DMS 273 (cell line): ENCODE measurements at regions not wholly inside any gene's neighbourhood (a gene's known extent, or its start where the extent isn't known, plus 50 kb on each side); places are given as distances from the start of the nearest gene placed in this dataset.
"Not testable (repeated sequence)": the region's sequence is repeated elsewhere in the genome, so short reads cannot be mapped to it uniquely, and the experiment has no call there.

Experiments
- DNase-seq: peaks from one replicate; lab custom pipeline; 2025; ENCODE audit not compliant: unreplicated experiment; lab: John Stamatoyannopoulos, UW

DNA sequence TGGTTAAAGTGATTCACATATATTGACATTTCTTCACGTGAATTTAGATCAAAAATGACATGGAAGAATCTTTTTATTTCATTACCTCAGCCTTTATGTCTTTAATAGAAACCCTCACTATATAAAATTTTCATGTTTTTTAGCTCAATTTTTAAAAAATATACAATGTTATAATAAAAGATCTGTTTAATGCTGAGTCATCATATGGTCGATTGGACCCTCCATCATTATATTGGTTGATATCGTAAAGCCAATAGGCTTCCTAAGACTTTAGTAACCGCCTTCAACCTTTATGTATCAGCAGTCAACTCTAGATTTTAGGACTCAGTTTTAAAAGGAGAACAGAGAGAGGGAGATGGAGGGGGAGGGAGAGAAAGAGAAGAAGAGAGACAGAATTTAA lies 162.3 kb upstream of the FERD3L start:
- DNase-seq = no peak

GRCh38 chr7:19305698-19306097 lies 160.5 kb upstream of the FERD3L start:
- DNase-seq = no peak

DNA sequence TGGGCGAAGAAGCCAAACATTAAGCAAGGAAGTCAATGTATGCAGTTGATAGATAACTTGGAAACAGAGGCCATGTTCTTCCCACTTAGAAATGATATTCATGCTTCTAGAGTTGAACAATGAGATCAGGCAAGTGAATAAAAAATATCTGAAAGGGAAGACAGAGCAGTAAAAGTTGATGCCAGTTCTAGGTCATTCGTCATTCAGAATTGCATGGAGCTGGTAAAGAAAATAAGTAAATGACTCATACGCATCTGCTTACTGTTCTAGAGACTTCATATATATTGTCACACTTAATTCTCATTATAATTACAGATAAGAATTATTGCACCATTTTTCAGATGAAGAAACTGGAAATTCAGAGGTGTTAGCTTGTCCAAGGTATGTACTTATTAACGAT lies 158.9 kb upstream of the FERD3L start:
- no peak for DNase-seq

DNA sequence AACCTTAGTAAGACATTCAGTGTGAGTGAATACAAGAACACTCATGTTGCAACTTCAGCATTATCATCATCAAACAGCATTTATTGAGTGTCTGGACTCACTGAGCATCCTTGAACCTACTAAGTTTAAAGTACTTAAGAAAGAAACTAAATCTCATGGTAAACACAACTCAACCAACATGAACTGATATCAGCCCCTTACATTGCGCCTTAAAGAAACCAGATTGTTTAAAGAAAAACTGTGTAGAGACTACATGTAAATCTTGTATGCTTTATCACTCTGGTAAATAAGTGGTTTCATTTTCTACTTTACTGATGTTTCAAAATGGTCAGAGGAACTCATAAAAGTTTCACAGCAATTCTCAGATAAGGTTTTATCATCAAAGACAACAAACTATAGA lies 157.5 kb upstream of the FERD3L start:
- DNase-seq = no peak

- DNase-seq = peak; percentile 41
Observed at GRCh38 chr7:19296617-19297016, 151.4 kb upstream of the FERD3L start.

- DNase-seq = no peak
Observed at GRCh38 chr7:19295376-19295775, 150.2 kb upstream of the FERD3L start.

DNA sequence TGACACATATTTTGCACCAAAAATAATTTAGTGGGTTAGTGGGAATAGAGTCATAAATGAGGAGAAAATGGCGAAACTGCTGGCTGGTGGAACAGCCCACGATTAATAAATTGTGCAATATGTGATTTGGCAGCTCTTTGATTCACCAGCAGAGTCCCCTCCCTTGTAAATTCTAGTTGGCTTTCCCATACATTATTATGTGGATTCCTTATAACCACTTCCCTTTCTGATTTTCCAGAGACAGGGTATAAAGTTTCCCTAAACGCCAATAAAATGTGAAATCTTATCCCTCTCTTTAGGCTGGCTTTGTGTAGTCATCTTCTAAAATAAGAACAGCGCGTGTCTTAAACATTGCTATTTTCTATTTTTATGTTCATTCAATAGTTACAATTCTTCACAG lies 149.4 kb upstream of the FERD3L start:
- DNase-seq = no peak

DNA sequence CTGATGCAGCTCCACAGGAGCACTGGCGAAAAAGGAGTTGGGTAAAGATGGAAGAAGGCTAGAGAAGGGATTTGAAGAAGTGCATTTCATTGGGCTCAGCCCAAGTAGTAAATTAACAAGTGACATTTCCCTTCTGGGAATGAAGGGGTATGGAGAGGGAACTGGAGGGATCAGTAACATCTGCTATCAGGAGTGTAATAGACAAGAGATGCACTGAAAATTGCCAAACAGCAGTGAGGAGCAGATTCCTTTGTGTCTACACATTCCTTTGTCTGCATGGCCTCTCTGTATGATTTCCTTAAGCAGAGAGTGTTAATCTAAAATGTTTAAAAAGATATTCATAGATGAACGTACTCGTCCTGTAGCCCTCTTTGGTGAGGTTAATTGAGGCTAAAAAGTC lies 148.2 kb upstream of the FERD3L start:
- no peak for DNase-seq

GRCh38 chr7:19290968-19291367 lies 145.7 kb upstream of the FERD3L start:
- peak; percentile 25 for DNase-seq

GRCh38 chr7:19290066-19290465 lies 144.8 kb upstream of the FERD3L start:
- DNase-seq = no peak

GRCh38 chr7:19284596-19285300 lies 139.5 kb upstream of the FERD3L start:
- no peak for DNase-seq

- no peak for DNase-seq
Observed at GRCh38 chr7:19284136-19284535, 138.9 kb upstream of the FERD3L start.

DNA sequence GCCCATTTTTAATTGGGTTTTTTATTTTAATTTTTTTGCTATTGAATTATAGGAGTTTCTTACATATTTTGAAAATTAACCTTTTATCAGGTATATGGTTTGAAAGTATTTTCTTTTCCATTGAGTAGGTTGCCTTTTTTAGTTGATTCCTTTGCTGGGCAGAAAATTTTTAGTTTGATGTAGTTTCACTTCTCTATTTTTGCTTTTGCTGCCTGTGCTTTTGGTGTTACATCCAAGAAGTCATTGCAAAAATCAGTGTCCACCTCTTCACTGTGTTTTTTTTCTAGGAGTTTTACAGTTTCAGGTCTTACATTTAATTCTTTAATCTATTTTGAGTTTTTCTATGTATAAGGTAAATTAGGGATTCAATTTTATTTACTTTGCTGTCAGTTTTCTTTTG lies 129.8 kb upstream of the FERD3L start:
- no peak for DNase-seq

DNA sequence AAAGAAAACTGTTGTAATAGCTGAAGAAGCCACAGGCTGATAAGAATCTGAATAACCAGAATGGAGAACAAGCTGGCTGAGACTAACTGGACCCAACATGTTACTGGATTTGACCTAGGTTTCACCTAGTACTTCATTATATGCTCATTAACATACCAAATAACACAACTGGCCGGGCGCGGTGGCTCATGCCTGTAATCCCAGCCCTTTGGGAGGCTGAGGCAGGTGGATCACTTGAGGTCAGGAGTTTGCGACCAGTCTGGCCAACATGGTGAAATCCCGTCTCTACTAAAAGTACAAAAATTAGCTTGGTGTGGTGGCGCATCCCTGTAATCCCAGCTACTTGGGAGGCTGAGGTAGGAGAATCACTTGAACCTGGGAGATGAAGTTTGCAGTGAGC lies 127.1 kb upstream of the FERD3L start:
- DNase-seq = not testable (repeated sequence)

GRCh38 chr7:19269301-19269700 lies 124.1 kb upstream of the FERD3L start:
- no peak for DNase-seq

GRCh38 chr7:19268737-19269136 lies 123.5 kb upstream of the FERD3L start:
- no peak for DNase-seq

DNA sequence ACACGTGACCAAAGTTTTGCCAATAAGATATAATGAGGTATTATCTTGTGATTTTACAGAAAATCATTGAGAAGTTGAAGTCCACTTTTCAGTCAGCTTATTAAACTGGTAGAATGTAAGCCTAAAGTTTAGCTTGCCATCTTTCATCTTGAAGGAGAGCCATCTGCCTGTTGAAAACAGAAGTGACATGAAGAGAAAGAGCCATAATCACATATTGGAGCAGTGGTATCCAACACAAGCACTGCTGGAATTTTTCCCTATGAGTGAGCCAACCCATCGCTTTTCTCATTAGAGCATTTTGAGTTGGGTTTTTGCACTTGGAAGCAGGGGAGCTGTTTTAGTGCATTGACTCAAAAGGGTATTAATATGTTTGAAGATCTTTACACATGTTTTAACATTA lies 117.6 kb upstream of the FERD3L start:
- peak; percentile 16 for DNase-seq

- DNase-seq = no peak
Observed at GRCh38 chr7:19249281-19249680, 104.1 kb upstream of the FERD3L start.

DNA sequence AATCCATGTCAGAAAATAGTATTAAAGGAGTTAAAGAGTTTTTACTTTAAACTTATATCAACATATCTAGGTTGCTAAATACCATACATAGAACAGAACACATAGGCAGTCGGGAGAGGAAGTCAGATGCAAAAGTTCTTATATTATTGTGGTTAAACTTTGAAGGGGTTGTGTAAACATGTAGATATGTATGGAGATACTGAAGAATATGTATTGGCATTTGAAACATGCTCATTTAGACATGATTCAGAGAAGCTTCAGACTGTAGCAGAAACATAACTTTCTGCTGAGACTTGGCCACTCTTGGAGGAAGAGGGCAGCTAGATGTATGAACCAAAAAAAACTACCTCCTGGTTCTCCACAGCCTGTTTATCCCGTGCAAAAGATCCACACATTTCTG lies 103.5 kb upstream of the FERD3L start:
- DNase-seq = no peak

DNA sequence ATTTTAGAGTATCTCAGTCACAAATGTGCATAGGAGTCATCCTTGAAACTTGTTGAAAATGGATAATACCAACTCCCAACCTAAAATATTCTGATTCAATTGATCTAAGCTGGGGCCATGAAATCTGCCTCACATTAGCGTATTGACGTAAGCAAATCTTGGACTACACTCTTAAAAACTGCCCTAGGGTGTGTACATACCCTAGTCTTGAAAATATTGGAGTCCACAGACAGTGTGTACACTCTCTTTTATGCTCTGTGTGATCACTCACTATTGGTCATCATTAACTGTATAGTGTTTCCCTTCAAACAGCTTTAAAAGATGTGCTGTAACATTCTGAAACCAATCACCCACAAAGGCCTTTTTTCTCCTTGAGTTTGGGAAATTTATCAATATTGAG lies 102.9 kb upstream of the FERD3L start:
- no peak for DNase-seq

GRCh38 chr7:19247017-19247416 lies 101.8 kb upstream of the FERD3L start:
- no peak for DNase-seq

DNA sequence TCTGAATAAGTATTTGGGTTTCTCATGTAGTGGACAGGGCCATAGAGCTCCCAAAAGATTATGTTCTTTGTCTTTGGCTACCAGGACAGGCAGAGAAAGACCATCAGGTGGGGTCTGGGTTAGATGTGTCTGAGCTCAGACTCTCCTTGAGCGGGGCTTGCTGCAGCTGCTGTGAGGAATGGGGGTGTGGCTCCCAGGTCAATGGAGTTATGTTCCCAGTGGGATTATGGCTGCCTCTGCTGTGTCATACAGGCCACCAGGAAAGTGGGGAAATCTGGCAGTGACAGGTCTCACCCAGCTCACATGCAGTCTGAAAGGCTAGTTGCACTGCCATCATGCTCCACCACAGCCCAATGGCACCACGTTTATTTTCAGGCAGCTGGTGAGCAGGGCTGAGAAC lies 97.0 kb upstream of the FERD3L start:
- DNase-seq = no peak

GRCh38 chr7:19239951-19240350 lies 94.7 kb upstream of the FERD3L start:
- no peak for DNase-seq
